Activated CD4-positive, alpha-beta T cell treated with anti-CD3 and anti-CD28 coated beads, Interleukin-2, amount 50 U/mL, for 48 hours (primary cell): ENCODE measurements at regions not wholly inside any gene's neighbourhood (a gene's known extent, or its start where the extent isn't known, plus 50 kb on each side); places are given as distances from the start of the nearest gene placed in this dataset.

Experiments used
- DNase-seq, 2 experiments: peaks; one replicate each; pipeline ENCODE4 v3.0.0-alpha.2; 2020

- DNase-seq: no peak
These were observed 860.0 kb upstream of the NR2F2 start for GRCh38 chr15:95470529-95470928.

- DNase-seq: no peak
These were observed 859.4 kb upstream of the NR2F2 start for GRCh38 chr15:95470997-95471689.

- DNase-seq: no peak
These were observed 858.8 kb upstream of the NR2F2 start for GRCh38 chr15:95471690-95472086.

GRCh38 chr15:95475067-95475466, 855.4 kb upstream of the NR2F2 start:
- DNase-seq: no peak

GRCh38 chr15:95479308-95479707, 851.2 kb upstream of the NR2F2 start:
- DNase-seq: no peak

- no peak for DNase-seq
These were observed 845.1 kb upstream of the NR2F2 start for GRCh38 chr15:95485367-95485766.

GRCh38 chr15:95486224-95486623, 844.3 kb upstream of the NR2F2 start:
- DNase-seq: no peak

- DNase-seq: no peak
These were observed 841.4 kb upstream of the NR2F2 start for GRCh38 chr15:95489103-95489502.

- no peak for DNase-seq
These were observed 838.0 kb upstream of the NR2F2 start for GRCh38 chr15:95492388-95493070.

GRCh38 chr15:95494971-95495541, 835.4 kb upstream of the NR2F2 start:
- no peak for DNase-seq

- DNase-seq: no peak
These were observed 832.9 kb upstream of the NR2F2 start for GRCh38 chr15:95497634-95498033.

- DNase-seq: no peak
These were observed 831.5 kb upstream of the NR2F2 start for GRCh38 chr15:95498961-95499360.

GRCh38 chr15:95499397-95499796, 831.1 kb upstream of the NR2F2 start:
- DNase-seq: no peak

GRCh38 chr15:95501865-95502264, 828.6 kb upstream of the NR2F2 start:
- no peak for DNase-seq

- DNase-seq: no peak
These were observed 827.4 kb upstream of the NR2F2 start for GRCh38 chr15:95503107-95503506.

GRCh38 chr15:95503640-95504225, 826.8 kb upstream of the NR2F2 start:
- DNase-seq: no peak

GRCh38 chr15:95511671-95512070, 818.8 kb upstream of the NR2F2 start:
- no peak for DNase-seq

GRCh38 chr15:95512906-95513305, 817.6 kb upstream of the NR2F2 start:
- DNase-seq: no peak

GRCh38 chr15:95519887-95520286, 810.6 kb upstream of the NR2F2 start:
- no peak for DNase-seq

- no peak for DNase-seq
These were observed 810.0 kb upstream of the NR2F2 start for GRCh38 chr15:95520511-95520910.

GRCh38 chr15:95520922-95521321, 809.6 kb upstream of the NR2F2 start:
- no peak for DNase-seq

GRCh38 chr15:95522533-95522932, 808.0 kb upstream of the NR2F2 start:
- no peak for DNase-seq

GRCh38 chr15:95528920-95529319, 801.6 kb upstream of the NR2F2 start:
- DNase-seq: no peak

GRCh38 chr15:95536638-95537037, 793.9 kb upstream of the NR2F2 start:
- no peak for DNase-seq
